ENCODE measurements at regions not wholly inside any gene's neighbourhood (a gene's known extent, or its start where the extent isn't known, plus 50 kb on each side); places are given as distances from the start of the nearest gene placed in this dataset.

- POLR2A ChIA-PET: no interaction called here
- no peak overlapping the region for H3K4me2 ChIP-seq
- TF ChIP-seq PBX3 (IDR thresholded peaks at IDR 0.05) (no peak), CBX8 (IDR thresholded peaks at IDR 0.05) (no peak), BHLHE40 (IDR thresholded peaks at IDR 0.05; ENCODE audit: low read depth, low read length) (no peak), TP53 (CRISPR knock-in tag; IDR thresholded peaks at IDR 0.05) (no peak), JUNB (IDR thresholded peaks at IDR 0.05) (no peak), RNF2 (IDR thresholded peaks at IDR 0.05; ENCODE audit: borderline replicate concordance, low read depth) (no peak), RARB (CRISPR knock-in tag; IDR thresholded peaks at IDR 0.05) (no peak), USF2 (IDR thresholded peaks at IDR 0.05) (no peak), CBX2 (IDR thresholded peaks at IDR 0.05; ENCODE audit: borderline replicate concordance, low read depth) (no peak), ZSCAN20 (CRISPR knock-in tag; IDR thresholded peaks at IDR 0.05) (no peak), RCOR1 (IDR thresholded peaks at IDR 0.05; ENCODE audit: low read depth, low read length) (no peak), FOSL2 (IDR thresholded peaks at IDR 0.05) (no peak), FOSL2 (CRISPR knock-in tag; IDR thresholded peaks at IDR 0.05) (no peak), CHD4 (IDR thresholded peaks at IDR 0.05; ENCODE audit: borderline replicate concordance) (no peak), HOXA7 (CRISPR knock-in tag; IDR thresholded peaks at IDR 0.05) (no peak)
- H3K9me3 ChIP-seq: no peaks in the 10 kb centered on the region
- FAIRE-seq (no peak), ATAC-seq (no peak), DNase-seq (ENCODE audit: low read depth in 1 of 2, low spot score in 1 of 2) (no peak)
- no peaks in the 10 kb centered on the region for H3K4me1 ChIP-seq
- H3K27ac ChIP-seq: no peak overlapping the region
- H3K4me3 ChIP-seq: no peak overlapping the region
- CTCF ChIA-PET: interaction anchor here (1.0 kb wide), 1 partner anchor 10 kb away, joined by 4 read pairs; no protein-coding TSS in a partner anchor
- WGBS (ENCODE audit: missing lambda C conversion rate): 84% methylated on average over 5 of the region's 5 CpGs
Measured at GRCh38 chr7:81036057-81036456, 117.2 kb upstream of the SEMA3C start.

GRCh38 chr7:81031996-81032395 lies 113.1 kb upstream of the SEMA3C start:
- no peaks in the 10 kb centered on the region for H3K9me3 ChIP-seq
- no peaks in the 10 kb centered on the region for H3K4me1 ChIP-seq
- H3K4me3 ChIP-seq: no peak overlapping the region
- no peak overlapping the region for H3K27ac ChIP-seq
- DNase-seq (ENCODE audit: low read depth in 1 of 2, low spot score in 1 of 2): no peak
- ChIA-PET POLR2A (no interaction called here), CTCF (no interaction called here)
- no peak overlapping the region for H3K4me2 ChIP-seq
- 85% methylated on average over 3 of the region's 3 CpGs for WGBS (ENCODE audit: missing lambda C conversion rate)
- FAIRE-seq: peak; percentile 70
- ATAC-seq: no peak
- TF ChIP-seq KDM1A (IDR thresholded peaks at IDR 0.05; ENCODE audit: low read depth) (no peak), ZFP36 (IDR thresholded peaks at IDR 0.05; ENCODE audit: borderline replicate concordance, partially characterized antibody) (no peak), MAX (IDR thresholded peaks at IDR 0.05) (no peak), NR3C1 (IDR thresholded peaks at IDR 0.05) (no peak), NPAS2 (CRISPR knock-in tag; IDR thresholded peaks at IDR 0.05; ENCODE audit: borderline replicate concordance) (no peak), KDM5A (IDR thresholded peaks at IDR 0.05) (no peak), FOSL2 (IDR thresholded peaks at IDR 0.05) (no peak), FOSL2 (CRISPR knock-in tag; IDR thresholded peaks at IDR 0.05) (no peak), RFX5 (IDR thresholded peaks at IDR 0.05) (no peak), FOXS1 (CRISPR knock-in tag; IDR thresholded peaks at IDR 0.05) (no peak), RNF2 (IDR thresholded peaks at IDR 0.05; ENCODE audit: borderline replicate concordance, low read depth) (no peak), MAZ (IDR thresholded peaks at IDR 0.05; ENCODE audit: borderline replicate concordance, low read depth, low read length) (no peak), POLR2AphosphoS2 (conservative IDR thresholded peaks at IDR 0.05; ENCODE audit: low read length) (no peak), HES2 (IDR thresholded peaks at IDR 0.05) (no peak), PBX3 (IDR thresholded peaks at IDR 0.05) (no peak), BCL3 (IDR thresholded peaks at IDR 0.05) (no peak), HEYL (CRISPR knock-in tag; IDR thresholded peaks at IDR 0.05) (no peak), CBX8 (IDR thresholded peaks at IDR 0.05) (no peak), EP300 (IDR thresholded peaks at IDR 0.05) (no peak)
